Uterus (tissue), 3 donors: ENCODE measurements at regions not wholly inside any gene's neighbourhood (a gene's known extent, or its start where the extent isn't known, plus 50 kb on each side); places are given as distances from the start of the nearest gene placed in this dataset.

Experiments
- DNase-seq, 2 donors: peaks; one replicate each; pipeline ENCODE4 v3.0.0-alpha.2; 2019 to 2020
- H3K27ac ChIP-seq, 2 donors: fragments of 200-600 bp; sonication (generic); 1 replicate in 1 of 2; 2 replicates in 1 of 2; pipeline ENCODE4 v1.5.1; 2016 to 2018
- H3K27me3 ChIP-seq, 2 donors: fragments of 200-600 bp; sonication (generic); one replicate each; pipeline ENCODE4 v1.5.1; 2018 to 2019; ENCODE audit warnings: control low read depth in 1 of 2
- H3K36me3 ChIP-seq, 2 donors: fragments of 200-600 bp; sonication (generic); one replicate each; pipeline ENCODE4 v1.5.1; 2019; ENCODE audit warnings: control low read depth in 1 of 2
- H3K4me1 ChIP-seq, 2 donors: fragments of 200-600 bp; sonication (generic); one replicate each; pipeline ENCODE4 v1.5.1; 2018 to 2019; ENCODE audit warnings: control low read depth in 1 of 2
- H3K4me3 ChIP-seq, 2 donors: fragments of 200-600 bp; sonication (generic); 1 replicate in 1 of 2; 2 replicates in 1 of 2; pipeline ENCODE4 v1.5.1; 2018 to 2019; ENCODE audit warnings: mild to moderate bottlenecking in 1 of 2
- H3K9me3 ChIP-seq, 2 donors: fragments of 200-600 bp; sonication (generic); one replicate each; pipeline ENCODE4 v1.5.1; 2019; ENCODE audit warnings: control low read depth in 1 of 2
- CTCF ChIP-seq, 4 experiments: fragments of 200-600 bp in 2 of 4; fragments of 450-650 bp in 2 of 4; sonication (generic) in 2 of 4; IDR thresholded peaks; one replicate each; pipeline ENCODE4 v1.5.1; 2016 to 2019; ENCODE audit warnings: antibody characterized with exemption in 4 of 4, mild to moderate bottlenecking in 2 of 4, moderate library complexity in 1 of 4
- POLR2A ChIP-seq, 2 donors: fragments of 450-650 bp; IDR thresholded peaks; one replicate each; pipeline ENCODE4 v1.6.1; 2016; ENCODE audit warnings: antibody characterized with exemption in 2 of 2, mild to moderate bottlenecking in 1 of 2, moderate library complexity in 1 of 2
- intact Hi-C: fragments of 100-400 bp; cut with DNase I; formaldehyde crosslinking; loops from one replicate; pipeline ENCODE4 v1.15.1; 2023; ENCODE audit warnings: low total_unique reads
- donor health status: DM: yes; HTN: yes; CAD: no.

DNA sequence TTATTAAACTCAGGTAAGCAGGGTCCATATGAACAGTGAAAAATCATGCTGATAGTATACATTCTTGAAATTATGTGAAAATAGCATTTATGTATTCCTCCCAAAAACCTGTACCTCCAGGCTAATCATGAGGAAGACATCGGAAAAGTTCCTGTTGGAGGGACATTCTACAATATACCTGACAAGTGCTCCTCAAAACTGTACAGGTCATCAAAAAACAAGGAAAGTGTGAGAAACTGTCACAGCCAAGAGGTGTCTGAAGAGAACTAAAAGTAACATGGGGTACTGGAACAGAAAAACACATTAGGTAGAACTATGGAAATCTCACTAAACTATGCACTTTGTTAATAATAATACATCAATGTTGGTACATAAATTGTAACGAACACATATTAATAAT lies 326.7 kb downstream of the CRPPA start:
- no peak overlapping the region for H3K4me3 ChIP-seq
- no peaks in the 10 kb centered on the region for H3K27me3 ChIP-seq
- no peaks in the 10 kb centered on the region for H3K4me1 ChIP-seq
- no peak overlapping the region for H3K27ac ChIP-seq
- H3K36me3 ChIP-seq = no peaks in the 10 kb centered on the region
- intact Hi-C loops = no loop called here
- no peak for DNase-seq
- TF ChIP-seq POLR2A (IDR thresholded peaks at IDR 0.05) (no peak), CTCF (IDR thresholded peaks at IDR 0.05) (no peak)
- no peaks in the 10 kb centered on the region for H3K9me3 ChIP-seq

DNA sequence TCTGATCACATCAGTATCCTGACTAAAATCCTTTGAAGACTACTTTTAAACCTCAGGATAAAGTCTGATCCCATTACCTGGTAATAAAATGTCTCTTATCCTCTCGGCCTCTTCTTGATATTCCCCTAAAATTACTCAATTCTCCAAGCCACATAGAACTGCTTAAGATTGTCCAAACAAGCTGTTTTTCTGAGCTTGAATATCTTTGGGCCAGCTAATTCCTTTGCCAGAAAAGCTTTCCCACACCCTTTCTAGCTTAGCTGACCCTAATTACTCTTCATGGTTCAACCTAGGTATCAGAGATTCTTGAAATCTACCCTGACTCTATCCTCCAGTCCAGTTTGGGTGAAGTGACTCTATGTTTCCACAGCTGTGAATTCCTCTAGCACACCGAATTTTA lies 328.6 kb downstream of the CRPPA start:
- Histone ChIP-seq H3K36me3 (no peaks in the 10 kb centered on the region), H3K4me3 (no peak overlapping the region), H3K4me1 (no peaks in the 10 kb centered on the region), H3K9me3 (no peaks in the 10 kb centered on the region), H3K27ac (no peak overlapping the region), H3K27me3 (no peaks in the 10 kb centered on the region)
- no peak for DNase-seq
- TF ChIP-seq CTCF (IDR thresholded peaks at IDR 0.05) = no peak
- TF ChIP-seq POLR2A (IDR thresholded peaks at IDR 0.05) = no peak
- intact Hi-C loops = no loop called here

GRCh38 chr7:16091701-16092310 lies 329.5 kb downstream of the CRPPA start:
- no peak for TF ChIP-seq POLR2A (IDR thresholded peaks at IDR 0.05)

DNA sequence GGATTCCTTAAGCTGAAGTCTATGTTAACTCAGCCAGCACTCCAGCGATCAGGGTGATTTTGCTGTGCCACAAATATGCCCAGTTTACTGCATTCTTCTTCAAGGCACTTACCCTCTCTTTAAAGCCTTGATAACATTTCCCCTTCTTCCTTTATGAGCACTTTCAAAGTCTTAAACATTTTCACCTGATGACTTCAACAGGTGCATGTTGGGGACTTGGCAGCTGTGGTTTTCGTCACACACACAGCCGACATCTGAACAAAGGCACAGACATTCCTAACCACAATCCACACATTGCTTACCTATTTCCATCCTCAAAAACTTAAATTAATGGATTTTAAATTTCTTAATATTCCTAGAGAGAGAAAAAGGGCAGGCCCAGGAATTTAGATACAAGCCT lies 331.5 kb downstream of the CRPPA start:
- Histone ChIP-seq H3K27me3 (no peaks in the 10 kb centered on the region), H3K4me1 (no peaks in the 10 kb centered on the region), H3K9me3 (no peaks in the 10 kb centered on the region), H3K36me3 (no peaks in the 10 kb centered on the region), H3K27ac (no peak overlapping the region), H3K4me3 (no peak overlapping the region)
- DNase-seq = no peak
- TF ChIP-seq CTCF (IDR thresholded peaks at IDR 0.05) (no peak), POLR2A (IDR thresholded peaks at IDR 0.05) (no peak)
- intact Hi-C loops = no loop called here

More at GRCh38 chr7:16091701-16092310, 329.5 kb downstream of the CRPPA start:
- no peak overlapping the region for H3K27ac ChIP-seq
- H3K36me3 ChIP-seq = no peaks in the 10 kb centered on the region
- no peak for DNase-seq
- H3K4me3 ChIP-seq = no peak overlapping the region
- no peaks in the 10 kb centered on the region for H3K9me3 ChIP-seq
- intact Hi-C loops = no loop called here
- no peaks in the 10 kb centered on the region for H3K4me1 ChIP-seq
- H3K27me3 ChIP-seq = no peaks in the 10 kb centered on the region

DNA sequence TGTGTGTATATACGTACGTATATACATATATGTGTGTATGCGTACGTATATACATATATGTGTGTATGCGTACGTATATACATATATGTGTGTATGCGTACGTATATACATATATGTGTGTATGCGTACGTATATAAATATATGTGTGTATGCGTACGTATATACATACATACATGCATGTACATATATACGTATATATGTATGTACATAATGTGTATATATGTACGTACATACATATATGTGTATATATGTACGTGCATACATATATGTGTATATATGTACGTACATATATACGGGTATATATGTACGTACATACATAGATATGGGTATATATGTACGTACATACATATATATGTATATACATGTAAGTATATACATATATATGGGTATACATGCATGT lies 332.1 kb downstream of the CRPPA start:
- intact Hi-C loops = no loop called here
- no peak for DNase-seq

More for the DNA sequence above, 332.1 kb downstream of the CRPPA start:
- Histone ChIP-seq H3K9me3 (no peaks in the 10 kb centered on the region), H3K36me3 (no peaks in the 10 kb centered on the region), H3K4me1 (no peaks in the 10 kb centered on the region), H3K27me3 (no peaks in the 10 kb centered on the region), H3K27ac (no peak overlapping the region), H3K4me3 (no peak overlapping the region)
- TF ChIP-seq POLR2A (IDR thresholded peaks at IDR 0.05) = no peak
- TF ChIP-seq CTCF (IDR thresholded peaks at IDR 0.05) = no peak
